OCI-LY7 (cell line): ENCODE measurements at regions not wholly inside any gene's neighbourhood (a gene's known extent, or its start where the extent isn't known, plus 50 kb on each side); places are given as distances from the start of the nearest gene placed in this dataset.

ENCODE experiments used
- BruUV-seq: library from RNA; stranded (reverse); fragments of 400-500 nt; replicated peaks from 2 replicates; lab custom pipeline; 2021; lab: Mats Ljungman, UMichigan
- CTCF ChIA-PET: fragments of 300-600 bp; sonication (Branson Sonifier 250); formaldehyde crosslinking; loops from one replicate; lab custom pipeline; 2022; ENCODE audit warnings: antibody characterized with exemption; ENCODE audit not compliant: unreplicated experiment; lab: Charles Lee
- POLR2A ChIA-PET: fragments of 300-600 bp; sonication (Branson Sonifier 250); formaldehyde crosslinking; loops from one replicate; lab custom pipeline; 2022; ENCODE audit warnings: antibody characterized with exemption; lab: Charles Lee
- DNase-seq: peaks from one replicate; pipeline ENCODE4 v3.0.0-alpha.2; 2015; ENCODE audit warnings: low spot score
- H2AFZ ChIP-seq: fragments of 200-600 bp; sonication (generic), shearing (Covaris generic); 2 replicates; pipeline ENCODE4 v1.6.1; 2014; ENCODE audit warnings: mild to moderate bottlenecking, antibody characterized with exemption, low read length, moderate library complexity
- H3K27ac ChIP-seq: fragments of 200-600 bp; sonication (generic); 2 replicates; pipeline ENCODE4 v1.5.1; 2014; ENCODE audit warnings: mixed run types, low read depth, mild to moderate bottlenecking, moderate library complexity, low read length, inconsistent platforms; ENCODE audit not compliant: poor library complexity, severe bottlenecking
- H3K36me3 ChIP-seq: fragments of 200-600 bp; sonication (generic); 2 replicates; pipeline ENCODE4 v1.6.1; 2014; ENCODE audit warnings: mild to moderate bottlenecking, antibody characterized with exemption, low read length, moderate library complexity, mixed read lengths; ENCODE audit not compliant: insufficient read depth
- H3K4me1 ChIP-seq: fragments of 200-600 bp; sonication (generic); 2 replicates; pipeline ENCODE4 v1.5.1; 2014; ENCODE audit warnings: mild to moderate bottlenecking, low read length; ENCODE audit not compliant: insufficient read depth, poor library complexity, severe bottlenecking
- H3K4me2 ChIP-seq: fragments of 200-600 bp; sonication (generic); 2 replicates; pipeline ENCODE4 v1.6.1; 2014; ENCODE audit warnings: mild to moderate bottlenecking, low read length
- H3K4me3 ChIP-seq: fragments of 200-600 bp; sonication (generic); 2 replicates; pipeline ENCODE4 v1.5.1; 2014; ENCODE audit warnings: mild to moderate bottlenecking, low read depth, low read length; ENCODE audit not compliant: poor library complexity, severe bottlenecking
- H3K79me2 ChIP-seq: fragments of 200-600 bp; sonication (generic); 2 replicates; pipeline ENCODE4 v1.6.1; 2016; ENCODE audit warnings: low read depth, mild to moderate bottlenecking, low read length, moderate library complexity, mixed read lengths; ENCODE audit not compliant: insufficient read depth
- H3K9me2 ChIP-seq: fragments of 200-600 bp; sonication (generic); 2 replicates; pipeline ENCODE4 v1.6.1; 2016; ENCODE audit warnings: mild to moderate bottlenecking, low read length, mixed read lengths; ENCODE audit not compliant: insufficient read depth
- H3K9me3 ChIP-seq: fragments of 200-600 bp; sonication (generic); 2 replicates; pipeline ENCODE4 v1.6.1; 2014; ENCODE audit warnings: mild to moderate bottlenecking, mixed run types, low read length, mixed read lengths
- H4K20me1 ChIP-seq: fragments of 200-600 bp; sonication (generic); 2 replicates; pipeline ENCODE4 v1.6.1; 2014; ENCODE audit warnings: mild to moderate bottlenecking, antibody characterized with exemption, low read length, moderate library complexity, mixed read lengths; ENCODE audit not compliant: insufficient read depth
- CTCF ChIP-seq: fragments of 200-600 bp; sonication (generic); conservative IDR thresholded peaks from 2 replicates; pipeline ENCODE4 v1.5.1; 2014; ENCODE audit warnings: mild to moderate bottlenecking, antibody characterized with exemption, low read length, moderate library complexity, mixed read lengths
- EZH2phosphoT487 ChIP-seq: fragments of 200-600 bp; sonication (generic); IDR thresholded peaks from 2 replicates; pipeline ENCODE4 v1.6.1; 2018; ENCODE audit warnings: low read depth, borderline replicate concordance, mild to moderate bottlenecking, mixed run types, antibody characterized with exemption, low read length, moderate library complexity, mixed read lengths
- intact Hi-C: fragments of 100-400 bp; cut with micrococcal nuclease; formaldehyde crosslinking; loops from one replicate; pipeline ENCODE4 v1.10.0; 2022; ENCODE audit not compliant: unreplicated experiment

GRCh38 chr11:70669281-70669680 lies 271.0 kb downstream of the CTTN start:
- no peak for TF ChIP-seq CTCF
- CTCF ChIA-PET: no interaction called here
- H2AFZ ChIP-seq: no peak overlapping the region
- H4K20me1 ChIP-seq: no peaks in the 10 kb centered on the region
- H3K4me3 ChIP-seq: no peak overlapping the region
- H3K9me2 ChIP-seq: no peaks in the 10 kb centered on the region
- no peaks in the 10 kb centered on the region for H3K4me1 ChIP-seq
- no peaks in the 10 kb centered on the region for H3K36me3 ChIP-seq
- H3K79me2 ChIP-seq: no peaks in the 10 kb centered on the region
- POLR2A ChIA-PET: no interaction called here
- no TSS peak for BruUV-seq
- no peak for DNase-seq
- no peak overlapping the region for H3K4me2 ChIP-seq
- intact Hi-C loops: no loop called here
- no peak overlapping the region for H3K27ac ChIP-seq
- no peaks in the 10 kb centered on the region for H3K9me3 ChIP-seq

GRCh38 chr11:70669871-70670675 lies 271.7 kb downstream of the CTTN start:
- no peak for DNase-seq
- POLR2A ChIA-PET: no interaction called here
- intact Hi-C loops: no loop called here
- H3K9me3 ChIP-seq: no peaks in the 10 kb centered on the region
- no TSS peak for BruUV-seq
- H2AFZ ChIP-seq: no peak overlapping the region
- H4K20me1 ChIP-seq: no peaks in the 10 kb centered on the region
- H3K36me3 ChIP-seq: no peaks in the 10 kb centered on the region
- no peaks in the 10 kb centered on the region for H3K4me1 ChIP-seq
- H3K27ac ChIP-seq: no peak overlapping the region
- no peak overlapping the region for H3K4me3 ChIP-seq
- no peak overlapping the region for H3K4me2 ChIP-seq
- TF ChIP-seq CTCF: no peak
- TF ChIP-seq EZH2phosphoT487: no peak
- H3K9me2 ChIP-seq: no peaks in the 10 kb centered on the region
- CTCF ChIA-PET: no interaction called here
- H3K79me2 ChIP-seq: no peaks in the 10 kb centered on the region

- Histone ChIP-seq H2AFZ (no peak overlapping the region), H3K4me2 (no peak overlapping the region), H3K4me1 (no peaks in the 10 kb centered on the region), H3K79me2 (no peaks in the 10 kb centered on the region), H3K4me3 (no peak overlapping the region), H3K27ac (no peak overlapping the region), H3K36me3 (no peaks in the 10 kb centered on the region), H4K20me1 (no peaks in the 10 kb centered on the region), H3K9me3 (no peaks in the 10 kb centered on the region), H3K9me2 (no peaks in the 10 kb centered on the region)
- CTCF ChIA-PET: no interaction called here
- no peak for DNase-seq
- POLR2A ChIA-PET: no interaction called here
- no TSS peak for BruUV-seq
- TF ChIP-seq CTCF (no peak), EZH2phosphoT487 (no peak)
- intact Hi-C loops: no loop called here
Measured at GRCh38 chr11:70670676-70671034, 272.3 kb downstream of the CTTN start.
